BLaER1 (cell line): ENCODE measurements at regions not wholly inside any gene's neighbourhood (a gene's known extent, or its start where the extent isn't known, plus 50 kb on each side); places are given as distances from the start of the nearest gene placed in this dataset.

Source experiments
- H3K27ac ChIP-seq: shearing (Covaris generic); formaldehyde crosslinking; 2 replicates; pipeline ENCODE4 v1.8.1; 2022
- H3K27me3 ChIP-seq: shearing (Covaris generic); formaldehyde crosslinking; 2 replicates; pipeline ENCODE4 v1.8.1; 2022
- H3K36me3 ChIP-seq: shearing (Covaris generic); formaldehyde crosslinking; 2 replicates; pipeline ENCODE4 v1.8.1; 2022
- H3K4me1 ChIP-seq: shearing (Covaris generic); formaldehyde crosslinking; 2 replicates; pipeline ENCODE4 v1.8.1; 2022
- H3K4me2 ChIP-seq: shearing (Covaris generic); formaldehyde crosslinking; 2 replicates; pipeline ENCODE4 v1.8.1; 2022
- H3K4me3 ChIP-seq: shearing (Covaris generic); formaldehyde crosslinking; 2 replicates; pipeline ENCODE4 v1.8.1; 2022
- H3K9ac ChIP-seq: shearing (Covaris generic); formaldehyde crosslinking; 2 replicates; pipeline ENCODE4 v1.8.1; 2022
- H3K9me3 ChIP-seq: shearing (Covaris generic); formaldehyde crosslinking; 2 replicates; pipeline ENCODE4 v1.8.1; 2022
- H4K20me1 ChIP-seq: shearing (Covaris generic); formaldehyde crosslinking; 2 replicates; pipeline ENCODE4 v1.8.1; 2022
- Cebpa-rat ChIP-seq: shearing (Covaris generic); IDR thresholded peaks from 2 replicates; pipeline ENCODE4 v1.8.1; 2022

GRCh38 chr3:132781922-132782321, 59.7 kb upstream of the NPHP3 start:
- H3K27me3 ChIP-seq: no peaks in the 10 kb centered on the region
- H3K9ac ChIP-seq: no peak overlapping the region
- H3K4me2 ChIP-seq: no peak overlapping the region
- no peaks in the 10 kb centered on the region for H3K9me3 ChIP-seq
- no peaks in the 10 kb centered on the region for H3K4me1 ChIP-seq
- H3K36me3 ChIP-seq: no peaks in the 10 kb centered on the region
- no peaks in the 10 kb centered on the region for H4K20me1 ChIP-seq
- no peak overlapping the region for H3K27ac ChIP-seq
- no peak overlapping the region for H3K4me3 ChIP-seq
- no peak for TF ChIP-seq Cebpa-rat

- no peak overlapping the region for H3K4me2 ChIP-seq
- H3K9ac ChIP-seq: no peak overlapping the region
- H3K27me3 ChIP-seq: no peaks in the 10 kb centered on the region
- no peak overlapping the region for H3K27ac ChIP-seq
- no peaks in the 10 kb centered on the region for H3K4me1 ChIP-seq
- no peak overlapping the region for H3K4me3 ChIP-seq
- no peak for TF ChIP-seq Cebpa-rat
- H3K9me3 ChIP-seq: no peaks in the 10 kb centered on the region
- no peaks in the 10 kb centered on the region for H3K36me3 ChIP-seq
- no peaks in the 10 kb centered on the region for H4K20me1 ChIP-seq
Observed at GRCh38 chr3:132777171-132777570, 55.0 kb upstream of the NPHP3 start.

- Histone ChIP-seq H3K9me3 (no peaks in the 10 kb centered on the region), H3K4me2 (no peak overlapping the region), H3K27me3 (no peaks in the 10 kb centered on the region), H4K20me1 (no peaks in the 10 kb centered on the region), H3K9ac (no peak overlapping the region), H3K4me1 (no peaks in the 10 kb centered on the region), H3K4me3 (no peak overlapping the region), H3K27ac (no peak overlapping the region), H3K36me3 (no peaks in the 10 kb centered on the region)
- no peak for TF ChIP-seq Cebpa-rat
Observed at GRCh38 chr3:132773071-132773619, 50.9 kb upstream of the NPHP3 start.

GRCh38 chr3:132772252-132772651, 50.0 kb upstream of the NPHP3 start:
- no peaks in the 10 kb centered on the region for H3K4me1 ChIP-seq
- no peaks in the 10 kb centered on the region for H4K20me1 ChIP-seq
- H3K36me3 ChIP-seq: no peaks in the 10 kb centered on the region
- TF ChIP-seq Cebpa-rat: no peak
- H3K9me3 ChIP-seq: no peaks in the 10 kb centered on the region
- H3K27me3 ChIP-seq: no peaks in the 10 kb centered on the region
- H3K27ac ChIP-seq: no peak overlapping the region
- no peak overlapping the region for H3K4me3 ChIP-seq
- H3K9ac ChIP-seq: no peak overlapping the region
- no peak overlapping the region for H3K4me2 ChIP-seq
